Endothelial cell of umbilical vein (primary cell): ENCODE measurements at regions not wholly inside any gene's neighbourhood (a gene's known extent, or its start where the extent isn't known, plus 50 kb on each side); places are given as distances from the start of the nearest gene placed in this dataset.

ENCODE experiments used
- BruUV-seq: library from RNA; stranded (reverse); fragments of 400-500 nt; replicated peaks from 2 replicates; lab custom pipeline; 2021; lab: Mats Ljungman, UMichigan
- CTCF ChIA-PET: fragments of 300-600, 350-600 bp; sonication (Branson Sonifier 250); formaldehyde crosslinking; loops from one replicate; lab custom pipeline; 2021; ENCODE audit warnings: antibody characterized with exemption, inconsistent platforms; lab: Charles Lee
- POLR2A ChIA-PET: fragments of 300-600, 350-600 bp; sonication (Branson Sonifier 250); formaldehyde crosslinking; loops from one replicate; lab custom pipeline; 2021; ENCODE audit warnings: antibody characterized with exemption, inconsistent platforms; lab: Charles Lee
- DNase-seq: peaks from one replicate; pipeline ENCODE4 v3.0.0-alpha.2; 2011; ENCODE audit warnings: low read depth, low spot score
- FAIRE-seq: peaks from 2 replicates; lab custom pipeline; 2011; peaks lifted over from hg19 to GRCh38; lab: Jason Lieb, UNC
- H2AFZ ChIP-seq: 2 replicates; pipeline ENCODE4 v1.6.0; 2012; ENCODE audit warnings: low read depth, low read length, control low read depth, inconsistent platforms
- H3K27ac ChIP-seq: 2 replicates; pipeline ENCODE4 v1.5.1; 2011; ENCODE audit warnings: low read depth, mild to moderate bottlenecking, control low read depth, low read length, moderate library complexity; ENCODE audit not compliant: insufficient read depth
- H3K27me3 ChIP-seq, 2 experiments: 2 replicates each; pipeline versions ENCODE4 v1.6.0 to v1.6.1; 2011; ENCODE audit warnings: low read length in 2 of 2, mixed read lengths in 1 of 2; ENCODE audit not compliant: control insufficient read depth in 2 of 2, insufficient read depth in 2 of 2
- H3K36me3 ChIP-seq, 2 experiments: 2 replicates in 1 of 2; 3 replicates in 1 of 2; pipeline ENCODE4 v1.5.1; 2011; ENCODE audit warnings: low read length in 2 of 2, mild to moderate bottlenecking in 1 of 2, moderate library complexity in 1 of 2; ENCODE audit not compliant: control insufficient read depth in 2 of 2, insufficient read depth in 2 of 2; ENCODE audit errors: extremely low read depth in 1 of 2
- H3K4me1 ChIP-seq: 3 replicates; pipeline ENCODE4 v1.5.1; 2011; ENCODE audit warnings: mild to moderate bottlenecking, low read length; ENCODE audit not compliant: control insufficient read depth, insufficient read depth; ENCODE audit errors: extremely low read depth
- H3K4me2 ChIP-seq: 2 replicates; pipeline ENCODE4 v1.6.1; 2011; ENCODE audit warnings: low read length, control low read depth, mixed read lengths; ENCODE audit not compliant: insufficient read depth
- H3K4me3 ChIP-seq, 3 experiments: fragments of 200-600 bp in 1 of 3; sonication (generic), shearing (Covaris generic) in 1 of 3; replicated peaks in 1 of 3; 2 replicates each; pipeline ENCODE4 v1.5.1; 2011 to 2016; ENCODE audit warnings: control low read depth in 3 of 3, low read length in 3 of 3, mild to moderate bottlenecking in 2 of 3, inconsistent platforms in 1 of 3, low read depth in 1 of 3, moderate library complexity in 1 of 3; ENCODE audit not compliant: insufficient read depth in 1 of 3
- H3K79me2 ChIP-seq: 2 replicates; pipeline ENCODE4 v1.6.0; 2012; ENCODE audit warnings: low read length, inconsistent platforms; ENCODE audit not compliant: control insufficient read depth, insufficient read depth
- H3K9ac ChIP-seq: replicated peaks from 2 replicates; pipeline ENCODE3; 2011; ENCODE audit warnings: low read length, control low read depth; ENCODE audit not compliant: insufficient read depth; ENCODE audit errors: extremely low read depth
- H3K9me1 ChIP-seq: replicated peaks from 3 replicates; pipeline ENCODE4 v1.6.0; 2011; ENCODE audit warnings: mild to moderate bottlenecking, low read length; ENCODE audit not compliant: control insufficient read depth, insufficient read depth; ENCODE audit errors: extremely low read depth
- H3K9me3 ChIP-seq: replicated peaks from 2 replicates; pipeline ENCODE4 v1.5.1; 2012; ENCODE audit warnings: low read length, inconsistent platforms; ENCODE audit not compliant: control insufficient read depth, insufficient read depth
- H4K20me1 ChIP-seq: replicated peaks from 2 replicates; pipeline ENCODE3; 2011; ENCODE audit warnings: mild to moderate bottlenecking, low read length; ENCODE audit not compliant: control insufficient read depth, insufficient read depth; ENCODE audit errors: extremely low read depth
- CTCF ChIP-seq, 2 donors: IDR thresholded peaks; 1 replicate in 1 of 2; 2 replicates in 1 of 2; pipeline ENCODE4 v1.5.1; 2011; ENCODE audit warnings: low read length in 2 of 2, mild to moderate bottlenecking in 2 of 2, moderate library complexity in 2 of 2, control low read depth in 1 of 2, inconsistent platforms in 1 of 2, low read depth in 1 of 2; ENCODE audit not compliant: insufficient read depth in 1 of 2; ENCODE audit errors: extremely low read depth in 1 of 2
- EZH2 ChIP-seq: IDR thresholded peaks from 2 replicates; pipeline ENCODE4 v1.6.1; 2012; ENCODE audit warnings: borderline replicate concordance, low read depth, mild to moderate bottlenecking, moderate library complexity, low read length, inconsistent platforms; ENCODE audit not compliant: severe bottlenecking
- FOS ChIP-seq: IDR thresholded peaks from 2 replicates; pipeline ENCODE4 v1.6.1; 2011; ENCODE audit warnings: mild to moderate bottlenecking, low read length, moderate library complexity, borderline replicate concordance; ENCODE audit not compliant: insufficient read depth
- GATA2 ChIP-seq: IDR thresholded peaks from 2 replicates; pipeline ENCODE4 v1.7.0; 2011; ENCODE audit warnings: low read depth, mild to moderate bottlenecking, moderate library complexity, mixed read lengths, low read length; ENCODE audit not compliant: insufficient read length, insufficient read depth
- JUN ChIP-seq: IDR thresholded peaks from 2 replicates; pipeline ENCODE4 v1.6.1; 2011; ENCODE audit warnings: borderline replicate concordance, low read depth; ENCODE audit not compliant: insufficient read length, insufficient read depth
- MYC ChIP-seq: IDR thresholded peaks from one replicate; pipeline ENCODE4 v1.6.1; 2011; ENCODE audit warnings: mild to moderate bottlenecking, low read depth, low read length
- POLR2A ChIP-seq: IDR thresholded peaks from 2 replicates; pipeline ENCODE4 v1.6.1; 2012; ENCODE audit warnings: low read depth, mild to moderate bottlenecking, control low read depth, low read length
- POLR2AphosphoS5 ChIP-seq: IDR thresholded peaks from 2 replicates; pipeline ENCODE4 v1.6.1; 2012; ENCODE audit warnings: low read depth, mild to moderate bottlenecking, control low read depth, low read length, moderate library complexity; ENCODE audit not compliant: insufficient read depth
- dilution Hi-C: fragments of 300-500 bp; cut with MboI; formaldehyde crosslinking; loops from one replicate; pipeline ENCODE4 v1.15.0; 2019; ENCODE audit warnings: low sequenced_read_pairs; ENCODE audit not compliant: extremely low pct_ligation_motif_present
- intact Hi-C: fragments of 100-400 bp; cut with micrococcal nuclease; formaldehyde crosslinking; loops from one replicate; pipeline ENCODE4 v1.10.0; 2022
- TF ChIP-seq, protein P1 (sequence below): IDR thresholded peaks from 2 replicates; pipeline ENCODE4 v1.6.1; 2011; ENCODE audit not compliant: insufficient read depth, insufficient read length

DNA sequence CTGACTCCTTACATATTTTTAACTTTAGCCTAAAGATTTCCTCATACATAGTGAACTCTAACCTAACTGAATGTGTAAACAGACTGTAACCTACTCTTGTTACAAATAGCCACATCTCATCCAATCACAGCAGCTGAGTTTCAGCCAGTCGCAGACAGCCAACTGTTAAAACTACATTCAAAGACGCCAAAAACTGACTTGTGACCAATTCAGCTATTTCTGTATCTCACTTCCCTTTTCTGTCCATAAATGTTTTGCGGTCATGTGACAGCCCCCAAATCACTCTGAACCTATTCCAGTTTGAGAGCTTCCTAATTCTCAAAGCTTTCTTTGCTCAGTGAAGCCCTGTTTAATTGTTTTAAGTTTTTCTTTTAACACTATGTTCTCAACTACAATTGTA, 2731.9 kb downstream of the ARAP2 start:
- POLR2A ChIA-PET, result no interaction called here
- H3K79me2 ChIP-seq, result no peaks in the 10 kb centered on the region
- no peak overlapping the region for H3K4me3 ChIP-seq
- intact Hi-C loops, result no loop called here
- H3K36me3 ChIP-seq, result no peaks in the 10 kb centered on the region
- DNase-seq (no peak), FAIRE-seq (no peak)
- CTCF ChIA-PET, result no interaction called here
- H3K27me3 ChIP-seq, result no peaks in the 10 kb centered on the region
- H3K9ac ChIP-seq, result no peak overlapping the region
- H3K4me1 ChIP-seq, result no peaks in the 10 kb centered on the region
- H3K9me3 ChIP-seq, result no peaks in the 10 kb centered on the region
- dilution Hi-C loops, result no loop called here
- H3K4me2 ChIP-seq, result no peak overlapping the region
- TF ChIP-seq POLR2A, result no peak
- TF ChIP-seq CTCF (IDR thresholded peaks at IDR 0.05; ENCODE audit: extremely low read depth in 1 of 2, insufficient read depth in 1 of 2, low read depth in 1 of 2, low read length in 2 of 2), result no peak
- TF ChIP-seq EZH2, result no peak
- TF ChIP-seq JUN, result no peak
- no peak for TF ChIP-seq POLR2AphosphoS5
- TF ChIP-seq MYC, result no peak
- no peak overlapping the region for H2AFZ ChIP-seq
- no peak overlapping the region for H3K27ac ChIP-seq
- no TSS peak for BruUV-seq
- no peaks in the 10 kb centered on the region for H4K20me1 ChIP-seq
- H3K9me1 ChIP-seq, result no peaks in the 10 kb centered on the region

DNA sequence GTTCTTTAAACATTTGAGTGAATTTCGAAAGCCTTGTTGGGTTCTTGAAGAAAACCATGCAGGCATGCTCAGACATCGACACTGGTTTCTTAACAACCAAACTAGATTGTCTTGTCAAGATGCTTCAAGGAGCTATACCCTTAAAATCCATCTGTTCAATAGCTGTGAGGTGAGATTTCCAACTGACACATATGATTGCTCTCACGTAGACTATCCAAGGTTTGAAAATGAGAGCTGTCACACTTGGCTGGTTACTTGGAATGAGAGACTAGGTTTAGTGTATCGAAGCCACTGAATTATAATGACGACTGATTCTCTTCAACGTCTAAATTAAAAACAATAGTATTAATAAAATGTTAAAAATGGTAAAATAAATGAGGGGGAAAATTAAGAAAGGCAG, 2725.5 kb downstream of the ARAP2 start:
- TF ChIP-seq POLR2A (no peak), GATA2 (no peak), CTCF (IDR thresholded peaks at IDR 0.05; ENCODE audit: extremely low read depth in 1 of 2, insufficient read depth in 1 of 2, low read depth in 1 of 2, low read length in 2 of 2) (no peak), POLR2AphosphoS5 (no peak), FOS (no peak), MYC (no peak), EZH2 (no peak), JUN (no peak)
- TF ChIP-seq, protein P1, sequence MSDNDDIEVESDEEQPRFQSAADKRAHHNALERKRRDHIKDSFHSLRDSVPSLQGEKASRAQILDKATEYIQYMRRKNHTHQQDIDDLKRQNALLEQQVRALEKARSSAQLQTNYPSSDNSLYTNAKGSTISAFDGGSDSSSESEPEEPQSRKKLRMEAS, result no peak
- Histone ChIP-seq H2AFZ (no peak overlapping the region), H3K4me1 (no peaks in the 10 kb centered on the region), H3K9ac (no peak overlapping the region), H3K9me3 (no peaks in the 10 kb centered on the region), H4K20me1 (no peaks in the 10 kb centered on the region), H3K9me1 (no peaks in the 10 kb centered on the region), H3K4me3 (no peak overlapping the region), H3K27me3 (no peaks in the 10 kb centered on the region), H3K36me3 (no peaks in the 10 kb centered on the region), H3K4me2 (no peak overlapping the region), H3K79me2 (no peaks in the 10 kb centered on the region), H3K27ac (no peak overlapping the region)
- FAIRE-seq (no peak), DNase-seq (no peak)
- intact Hi-C loops (no loop called here), dilution Hi-C loops (no loop called here)
- BruUV-seq, result no TSS peak
- ChIA-PET POLR2A (no interaction called here), CTCF (no interaction called here)
